OCI-LY1 (cell line): ENCODE measurements at regions not wholly inside any gene's neighbourhood (a gene's known extent, or its start where the extent isn't known, plus 50 kb on each side); places are given as distances from the start of the nearest gene placed in this dataset.

Experiments used
- H2AFZ ChIP-seq: fragments of 200-600 bp; sonication (generic), shearing (Covaris generic); 2 replicates; pipeline ENCODE4 v1.6.0; 2014; ENCODE audit warnings: antibody characterized with exemption, mild to moderate bottlenecking, low read length
- H3F3A ChIP-seq: fragments of 200-600 bp; sonication (generic), shearing (Covaris generic); 2 replicates; pipeline ENCODE4 v1.6.0; 2014; ENCODE audit warnings: mild to moderate bottlenecking, antibody characterized with exemption, low read length, moderate library complexity; ENCODE audit not compliant: insufficient read depth
- H3K27ac ChIP-seq: fragments of 200-600 bp; sonication (generic); 2 replicates; pipeline ENCODE4 v1.5.1; 2014; ENCODE audit warnings: low read length, mixed run types, mild to moderate bottlenecking, low read depth; ENCODE audit not compliant: poor library complexity, severe bottlenecking
- H3K27me3 ChIP-seq: fragments of 200-600 bp; sonication (generic); 2 replicates; pipeline ENCODE4 v1.6.0; 2014; ENCODE audit warnings: antibody characterized with exemption, mild to moderate bottlenecking, low read length, moderate library complexity; ENCODE audit not compliant: insufficient read depth
- H3K36me3 ChIP-seq: fragments of 200-600 bp; sonication (generic); 2 replicates; pipeline ENCODE4 v1.6.1; 2014; ENCODE audit warnings: mild to moderate bottlenecking, antibody characterized with exemption, low read length, moderate library complexity, mixed read lengths; ENCODE audit not compliant: insufficient read depth
- H3K4me1 ChIP-seq: fragments of 200-600 bp; sonication (generic); 2 replicates; pipeline ENCODE4 v1.5.1; 2014; ENCODE audit warnings: mild to moderate bottlenecking, low read length, moderate library complexity; ENCODE audit not compliant: insufficient read depth, severe bottlenecking
- H3K4me2 ChIP-seq: fragments of 200-600 bp; sonication (generic), shearing (Covaris generic); 2 replicates; pipeline ENCODE4 v1.6.1; 2014; ENCODE audit warnings: low read length
- H3K4me3 ChIP-seq: fragments of 200-600 bp; sonication (generic); 2 replicates; pipeline ENCODE4 v1.5.1; 2014; ENCODE audit warnings: low read length, low read depth, mild to moderate bottlenecking, mixed read lengths; ENCODE audit not compliant: poor library complexity, severe bottlenecking
- H3K79me2 ChIP-seq: fragments of 200-600 bp; shearing (Covaris generic); 2 replicates; pipeline ENCODE4 v1.6.1; 2016; ENCODE audit warnings: mixed run types, low read length, mixed read lengths; ENCODE audit not compliant: insufficient read depth
- H3K9ac ChIP-seq: fragments of 200-600 bp; sonication (generic), shearing (Covaris generic); 2 replicates; pipeline ENCODE4 v1.6.1; 2014; ENCODE audit warnings: mild to moderate bottlenecking, low read length, mixed read lengths
- H3K9me2 ChIP-seq: fragments of 200-600 bp; sonication (generic), shearing (Covaris generic); 2 replicates; pipeline ENCODE4 v1.6.1; 2014; ENCODE audit warnings: low read depth, mild to moderate bottlenecking, low read length, mixed read lengths
- H3K9me3 ChIP-seq: fragments of 200-600 bp; shearing (Covaris generic); 2 replicates; pipeline ENCODE4 v1.6.1; 2014; ENCODE audit warnings: low read length, mixed read lengths
- H4K20me1 ChIP-seq: fragments of 200-600 bp; sonication (generic), shearing (Covaris generic); 2 replicates; pipeline ENCODE4 v1.6.0; 2016; ENCODE audit warnings: mild to moderate bottlenecking, low read length; ENCODE audit not compliant: insufficient read depth
- CTCF ChIP-seq: fragments of 200-600 bp; sonication (generic), shearing (Covaris generic); IDR thresholded peaks from 2 replicates; pipeline ENCODE4 v1.5.1; 2017; ENCODE audit warnings: mild to moderate bottlenecking, antibody characterized with exemption, low read length, moderate library complexity, mixed read lengths
- EZH2 ChIP-seq: fragments of 200-600 bp; sonication (generic), shearing (Covaris generic); IDR thresholded peaks from 2 replicates; pipeline ENCODE4 v1.8.0; 2017; ENCODE audit warnings: borderline replicate concordance, mixed run types, mild to moderate bottlenecking, antibody characterized with exemption, low read length, moderate library complexity, mixed read lengths

GRCh38 chr2:180553094-180553715, 427.2 kb upstream of the UBE2E3 start:
- TF ChIP-seq EZH2 (no peak), CTCF (no peak)
- no peaks in the 10 kb centered on the region for H3K79me2 ChIP-seq
- H3F3A ChIP-seq, result no peaks in the 10 kb centered on the region
- H3K9ac ChIP-seq, result no peak overlapping the region
- H3K27ac ChIP-seq, result no peak overlapping the region
- no peaks in the 10 kb centered on the region for H3K27me3 ChIP-seq
- no peaks in the 10 kb centered on the region for H3K9me2 ChIP-seq
- H3K4me2 ChIP-seq, result no peak overlapping the region
- H3K36me3 ChIP-seq, result no peaks in the 10 kb centered on the region
- no peaks in the 10 kb centered on the region for H3K9me3 ChIP-seq
- no peak overlapping the region for H3K4me3 ChIP-seq
- no peak overlapping the region for H2AFZ ChIP-seq
- H4K20me1 ChIP-seq, result no peaks in the 10 kb centered on the region
- no peaks in the 10 kb centered on the region for H3K4me1 ChIP-seq

- no peaks in the 10 kb centered on the region for H3K4me1 ChIP-seq
- TF ChIP-seq EZH2 (no peak), CTCF (no peak)
- no peaks in the 10 kb centered on the region for H3K9me2 ChIP-seq
- H3K9me3 ChIP-seq, result no peaks in the 10 kb centered on the region
- no peaks in the 10 kb centered on the region for H4K20me1 ChIP-seq
- no peaks in the 10 kb centered on the region for H3F3A ChIP-seq
- H3K27me3 ChIP-seq, result no peaks in the 10 kb centered on the region
- no peak overlapping the region for H3K9ac ChIP-seq
- no peaks in the 10 kb centered on the region for H3K36me3 ChIP-seq
- H2AFZ ChIP-seq, result no peak overlapping the region
- H3K27ac ChIP-seq, result no peak overlapping the region
- no peaks in the 10 kb centered on the region for H3K79me2 ChIP-seq
- H3K4me2 ChIP-seq, result no peak overlapping the region
- H3K4me3 ChIP-seq, result no peak overlapping the region
Measured at GRCh38 chr2:180542511-180542910, 437.9 kb upstream of the UBE2E3 start.

- Histone ChIP-seq H4K20me1 (no peaks in the 10 kb centered on the region), H3K9me2 (no peaks in the 10 kb centered on the region), H3K27ac (no peak overlapping the region), H3K27me3 (no peaks in the 10 kb centered on the region), H3F3A (no peaks in the 10 kb centered on the region), H2AFZ (no peak overlapping the region), H3K9ac (no peak overlapping the region), H3K4me2 (no peak overlapping the region), H3K4me1 (no peaks in the 10 kb centered on the region), H3K4me3 (no peak overlapping the region), H3K9me3 (no peaks in the 10 kb centered on the region), H3K36me3 (no peaks in the 10 kb centered on the region), H3K79me2 (no peaks in the 10 kb centered on the region)
- TF ChIP-seq EZH2 (no peak), CTCF (no peak)
Measured at GRCh38 chr2:180540761-180541160, 439.6 kb upstream of the UBE2E3 start.
